ENCODE measurements at regions not wholly inside any gene's neighbourhood (a gene's known extent, or its start where the extent isn't known, plus 50 kb on each side); places are given as distances from the start of the nearest gene placed in this dataset.

- TF ChIP-seq, protein P1, sequence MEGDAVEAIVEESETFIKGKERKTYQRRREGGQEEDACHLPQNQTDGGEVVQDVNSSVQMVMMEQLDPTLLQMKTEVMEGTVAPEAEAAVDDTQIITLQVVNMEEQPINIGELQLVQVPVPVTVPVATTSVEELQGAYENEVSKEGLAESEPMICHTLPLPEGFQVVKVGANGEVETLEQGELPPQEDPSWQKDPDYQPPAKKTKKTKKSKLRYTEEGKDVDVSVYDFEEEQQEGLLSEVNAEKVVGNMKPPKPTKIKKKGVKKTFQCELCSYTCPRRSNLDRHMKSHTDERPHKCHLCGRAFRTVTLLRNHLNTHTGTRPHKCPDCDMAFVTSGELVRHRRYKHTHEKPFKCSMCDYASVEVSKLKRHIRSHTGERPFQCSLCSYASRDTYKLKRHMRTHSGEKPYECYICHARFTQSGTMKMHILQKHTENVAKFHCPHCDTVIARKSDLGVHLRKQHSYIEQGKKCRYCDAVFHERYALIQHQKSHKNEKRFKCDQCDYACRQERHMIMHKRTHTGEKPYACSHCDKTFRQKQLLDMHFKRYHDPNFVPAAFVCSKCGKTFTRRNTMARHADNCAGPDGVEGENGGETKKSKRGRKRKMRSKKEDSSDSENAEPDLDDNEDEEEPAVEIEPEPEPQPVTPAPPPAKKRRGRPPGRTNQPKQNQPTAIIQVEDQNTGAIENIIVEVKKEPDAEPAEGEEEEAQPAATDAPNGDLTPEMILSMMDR (conservative IDR thresholded peaks at IDR 0.05; ENCODE audit: low read depth, low read length), result no peak
- TF ChIP-seq EZH2 (IDR thresholded peaks at IDR 0.05; ENCODE audit: borderline replicate concordance, low read depth, low read length, poor library complexity, severe bottlenecking), result no peak
These were observed 982.1 kb upstream of the SLC35B3 start for GRCh38 chr6:9417400-9417799.

All from A673 (cell line).